Fibroblast of the aortic adventitia (primary cell): ENCODE measurements at regions not wholly inside any gene's neighbourhood (a gene's known extent, or its start where the extent isn't known, plus 50 kb on each side); places are given as distances from the start of the nearest gene placed in this dataset.

Experiments
- DNase-seq: peaks from one replicate; pipeline ENCODE4 v3.0.0-alpha.2; 2010; ENCODE audit warnings: low read depth
- H3K4me3 ChIP-seq: 2 replicates; pipeline ENCODE4 v1.5.1; 2011; ENCODE audit warnings: low read depth, mild to moderate bottlenecking, control low read depth, low read length, moderate library complexity
- CTCF ChIP-seq: IDR thresholded peaks from 2 replicates; pipeline ENCODE4 v1.5.1; 2011; ENCODE audit warnings: mild to moderate bottlenecking, low read length, control low read depth, inconsistent platforms; ENCODE audit not compliant: insufficient read depth

DNA sequence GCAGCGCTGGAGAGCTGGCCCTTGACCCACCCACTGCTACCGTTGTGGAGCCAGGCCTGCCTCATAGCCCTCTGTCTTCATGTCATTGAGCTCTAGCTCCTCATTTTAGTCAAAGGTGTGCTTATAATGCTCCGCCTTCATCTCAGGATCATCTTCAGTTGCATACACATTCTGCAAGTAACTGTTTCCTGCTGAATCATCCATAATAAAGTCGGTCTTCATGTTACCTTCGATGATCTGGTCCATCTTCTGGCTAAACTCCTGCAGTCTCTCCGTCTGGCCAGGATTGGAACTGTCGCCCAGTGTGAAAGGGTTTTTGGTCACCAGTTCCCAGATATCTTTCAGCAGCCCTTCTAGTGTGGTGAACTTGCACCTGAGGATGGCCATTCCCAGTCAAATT lies 62.6 kb upstream of the ARMC2 start:
- no peak for DNase-seq
- TF ChIP-seq CTCF = no peak
- H3K4me3 ChIP-seq = no peak overlapping the region

DNA sequence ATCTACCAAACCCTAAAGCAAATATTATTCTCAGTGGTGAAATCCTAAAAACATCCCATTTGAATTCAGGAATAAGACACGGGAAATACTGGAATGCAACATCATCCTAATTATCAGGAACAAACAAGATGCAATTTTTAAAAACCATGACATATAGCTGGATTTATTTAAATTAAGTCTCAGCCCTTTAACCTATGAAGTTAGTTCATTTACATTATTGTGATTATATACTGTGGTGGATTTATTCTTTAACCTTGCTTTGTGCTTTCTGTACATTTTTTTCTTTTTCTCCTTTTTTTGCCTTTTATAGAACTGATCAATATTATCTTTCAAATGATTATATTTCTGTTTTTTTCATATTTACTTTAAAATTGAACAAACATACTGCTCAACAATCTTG lies 59.8 kb upstream of the ARMC2 start:
- H3K4me3 ChIP-seq = no peak overlapping the region
- DNase-seq = no peak
- no peak for TF ChIP-seq CTCF

- no peak for DNase-seq
- no peak overlapping the region for H3K4me3 ChIP-seq
- TF ChIP-seq CTCF = no peak
Measured at GRCh38 chr6:108789475-108789874, 58.7 kb upstream of the ARMC2 start.

DNA sequence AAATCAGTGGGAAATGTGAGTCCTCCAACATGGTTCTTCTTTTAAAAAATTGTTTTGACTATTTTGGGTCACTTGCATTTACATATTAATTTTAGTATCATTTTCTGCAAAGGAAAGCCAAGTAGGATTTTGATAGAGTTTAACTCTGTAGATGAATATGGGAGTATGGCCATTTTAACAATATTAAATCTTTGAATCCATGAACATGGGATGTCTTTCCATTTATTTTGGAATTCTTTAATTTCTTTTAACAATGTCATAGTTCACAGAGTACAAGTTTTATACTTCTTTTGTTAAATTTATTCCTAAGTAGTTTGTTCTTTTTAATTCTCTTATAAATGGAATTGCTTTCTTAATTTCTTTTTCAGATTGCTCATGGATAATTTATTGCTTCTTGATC lies 56.5 kb upstream of the ARMC2 start:
- no peak for TF ChIP-seq CTCF
- DNase-seq = no peak
- H3K4me3 ChIP-seq = no peak overlapping the region

DNA sequence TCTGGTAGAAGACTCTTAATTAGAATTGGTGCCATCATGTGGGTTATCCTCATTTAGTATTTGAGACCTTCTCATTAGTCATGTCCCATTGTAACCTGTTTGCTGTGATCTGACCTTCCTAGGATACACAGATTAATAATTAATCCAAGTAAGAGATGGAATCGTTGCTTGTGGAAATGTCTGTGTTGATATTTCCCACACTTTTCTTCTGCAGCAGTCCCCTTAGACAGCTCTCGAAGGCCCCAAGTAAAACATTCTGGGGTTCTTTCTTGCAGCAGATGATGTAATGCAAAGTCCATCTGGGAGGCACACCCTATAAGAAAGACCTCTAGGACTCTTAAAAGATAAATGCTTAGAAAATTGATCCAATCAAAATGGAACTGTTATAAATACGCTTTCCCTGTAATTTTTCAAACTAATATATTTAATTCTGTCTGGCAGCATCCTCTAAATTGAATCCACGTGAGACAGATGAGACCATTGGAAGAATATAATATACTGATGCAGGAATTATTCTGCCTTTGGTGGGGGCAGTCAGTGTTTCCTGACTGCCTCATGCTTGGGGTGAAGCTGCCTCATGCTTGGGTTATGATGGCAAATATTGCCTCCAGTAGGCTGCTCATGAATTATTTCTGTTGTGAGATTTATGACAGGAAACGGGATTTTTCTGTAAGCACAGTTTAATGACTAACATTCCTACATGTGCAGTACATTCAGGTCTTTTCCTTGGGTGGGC lies 54.5 kb upstream of the ARMC2 start:
- DNase-seq = no peak

DNA sequence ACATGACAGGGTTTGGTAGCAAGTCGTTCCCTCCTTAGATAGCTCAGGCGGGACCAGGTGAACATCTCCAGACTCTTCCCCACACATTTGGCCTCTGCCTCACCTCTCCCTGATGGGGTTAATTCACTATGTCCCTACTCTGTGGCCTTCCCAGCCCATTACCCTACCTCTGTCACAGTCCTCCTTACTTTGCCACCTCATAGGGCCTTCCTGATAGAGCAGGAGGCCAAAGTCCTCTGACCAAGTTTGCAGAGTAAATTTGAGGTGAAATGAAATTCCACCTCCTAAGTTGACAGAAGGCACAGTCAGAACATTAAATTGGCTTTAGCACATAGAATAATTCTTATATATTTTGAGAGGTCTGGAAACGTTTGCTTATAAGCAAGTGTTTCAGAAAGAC lies 53.1 kb upstream of the ARMC2 start:
- no peak for DNase-seq
- H3K4me3 ChIP-seq = no peak overlapping the region
- TF ChIP-seq CTCF = no peak

More for the DNA sequence above, 54.5 kb upstream of the ARMC2 start:
- no peak overlapping the region for H3K4me3 ChIP-seq
- no peak for TF ChIP-seq CTCF

- no peak overlapping the region for H3K4me3 ChIP-seq
- no peak for TF ChIP-seq CTCF
- no peak for DNase-seq
Measured at GRCh38 chr6:108795814-108796213, 52.4 kb upstream of the ARMC2 start.
